Common myeloid progenitor, CD34-positive (primary cell): ENCODE measurements at regions not wholly inside any gene's neighbourhood (a gene's known extent, or its start where the extent isn't known, plus 50 kb on each side); places are given as distances from the start of the nearest gene placed in this dataset.

Source experiments
- CTCF ChIA-PET: fragments of 350-600 bp; sonication (Branson Sonifier 250); formaldehyde crosslinking; loops from one replicate; lab custom pipeline; 2021; ENCODE audit warnings: antibody characterized with exemption; lab: Charles Lee
- POLR2A ChIA-PET: fragments of 350-600 bp; sonication (Branson Sonifier 250); formaldehyde crosslinking; loops from one replicate; lab custom pipeline; 2021; ENCODE audit warnings: antibody characterized with exemption; lab: Charles Lee
- DNase-seq, 3 donors: peaks; one replicate each; pipeline versions ENCODE4 v3.0.0 to v3.0.0-alpha.2; 2013
- H3K27ac ChIP-seq, 2 experiments: 1 replicate in 1 of 2; 2 replicates in 1 of 2; pipeline ENCODE4 v1.7.0; 2013; ENCODE audit warnings: inconsistent platforms in 2 of 2, low read length in 2 of 2, mild to moderate bottlenecking in 2 of 2, low read depth in 1 of 2, moderate library complexity in 1 of 2; ENCODE audit not compliant: severe bottlenecking in 2 of 2, insufficient read depth in 1 of 2, poor library complexity in 1 of 2
- H3K27me3 ChIP-seq, 5 experiments: replicated peaks in 2 of 5; 1 replicate in 3 of 5; 2 replicates in 2 of 5; pipeline versions ENCODE4 v1.6.1 to v1.7.0; 2013; ENCODE audit warnings: low read length in 4 of 5, mild to moderate bottlenecking in 2 of 5, moderate library complexity in 2 of 5, inconsistent platforms in 1 of 5; ENCODE audit not compliant: insufficient read depth in 5 of 5, control insufficient read depth in 4 of 5
- H3K36me3 ChIP-seq, 4 experiments: 1 replicate in 2 of 4; 2 replicates in 2 of 4; pipeline versions ENCODE4 v1.6.1 to v1.7.0; 2013; ENCODE audit warnings: low read length in 3 of 4, control low read depth in 1 of 4, mild to moderate bottlenecking in 1 of 4; ENCODE audit not compliant: control insufficient read depth in 4 of 4, insufficient read depth in 4 of 4
- H3K4me1 ChIP-seq, 4 experiments: 1 replicate in 3 of 4; 2 replicates in 1 of 4; pipeline versions ENCODE4 v1.6.1 to v1.7.1; 2013; ENCODE audit warnings: low read length in 3 of 4, mild to moderate bottlenecking in 3 of 4, control low read depth in 1 of 4, inconsistent platforms in 1 of 4, moderate library complexity in 1 of 4; ENCODE audit not compliant: control insufficient read depth in 4 of 4, insufficient read depth in 4 of 4; ENCODE audit errors: control extremely low read depth in 1 of 4
- H3K4me3 ChIP-seq, 7 experiments: 1 replicate in 4 of 7; 2 replicates in 3 of 7; pipeline versions ENCODE4 v1.5.1 to v1.7.0; 2013; ENCODE audit warnings: mild to moderate bottlenecking in 7 of 7, low read length in 6 of 7, moderate library complexity in 6 of 7, inconsistent platforms in 2 of 7, low read depth in 2 of 7, control low read depth in 1 of 7; ENCODE audit not compliant: insufficient read depth in 4 of 7, control insufficient read depth in 1 of 7; ENCODE audit errors: extremely low read depth in 1 of 7
- H3K9me3 ChIP-seq, 5 experiments: 1 replicate in 4 of 5; 2 replicates in 1 of 5; pipeline versions ENCODE4 v1.6.1 to v1.7.1; 2013; ENCODE audit warnings: low read length in 4 of 5, mild to moderate bottlenecking in 2 of 5, inconsistent platforms in 1 of 5, low read depth in 1 of 5, moderate library complexity in 1 of 5; ENCODE audit not compliant: control insufficient read depth in 4 of 5, insufficient read depth in 2 of 5; ENCODE audit errors: control extremely low read depth in 1 of 5
- WGBS: methylation state at CpG from one replicate; pipeline ENCODE4 v1.1.5; 2013; ENCODE audit not compliant: insufficient coverage; 5-methylcytosine and 5-hydroxymethylcytosine counted together

DNA sequence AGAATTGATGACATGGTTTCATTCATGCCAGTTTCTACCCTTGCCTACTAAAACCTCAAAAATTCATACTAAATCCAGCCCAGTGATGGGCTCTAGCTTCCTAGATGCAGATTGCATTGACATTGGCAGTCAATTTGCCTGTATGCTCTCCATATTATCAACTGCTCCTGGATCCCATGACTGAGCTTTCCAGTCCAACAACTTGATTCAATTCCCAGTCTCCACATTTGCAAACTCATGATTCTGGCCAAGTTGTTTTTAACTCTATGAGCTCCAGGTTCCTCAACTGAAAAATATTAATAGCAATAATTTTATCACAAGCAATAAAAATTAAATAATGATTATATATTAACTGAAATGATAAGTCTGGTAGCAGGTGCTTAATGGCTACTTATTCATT is 51.0 kb upstream of the DSC1 start:
- CTCF ChIA-PET = no interaction called here
- DNase-seq = no peak
- Histone ChIP-seq H3K36me3 (no peaks in the 10 kb centered on the region), H3K4me3 (no peak overlapping the region), H3K27me3 (no peaks in the 10 kb centered on the region), H3K27ac (no peak overlapping the region), H3K9me3 (peaks cover 0 to 1% (median 0%) of the 10 kb centered on the region in 5 experiments), H3K4me1 (no peaks in the 10 kb centered on the region)
- POLR2A ChIA-PET = no interaction called here

DNA sequence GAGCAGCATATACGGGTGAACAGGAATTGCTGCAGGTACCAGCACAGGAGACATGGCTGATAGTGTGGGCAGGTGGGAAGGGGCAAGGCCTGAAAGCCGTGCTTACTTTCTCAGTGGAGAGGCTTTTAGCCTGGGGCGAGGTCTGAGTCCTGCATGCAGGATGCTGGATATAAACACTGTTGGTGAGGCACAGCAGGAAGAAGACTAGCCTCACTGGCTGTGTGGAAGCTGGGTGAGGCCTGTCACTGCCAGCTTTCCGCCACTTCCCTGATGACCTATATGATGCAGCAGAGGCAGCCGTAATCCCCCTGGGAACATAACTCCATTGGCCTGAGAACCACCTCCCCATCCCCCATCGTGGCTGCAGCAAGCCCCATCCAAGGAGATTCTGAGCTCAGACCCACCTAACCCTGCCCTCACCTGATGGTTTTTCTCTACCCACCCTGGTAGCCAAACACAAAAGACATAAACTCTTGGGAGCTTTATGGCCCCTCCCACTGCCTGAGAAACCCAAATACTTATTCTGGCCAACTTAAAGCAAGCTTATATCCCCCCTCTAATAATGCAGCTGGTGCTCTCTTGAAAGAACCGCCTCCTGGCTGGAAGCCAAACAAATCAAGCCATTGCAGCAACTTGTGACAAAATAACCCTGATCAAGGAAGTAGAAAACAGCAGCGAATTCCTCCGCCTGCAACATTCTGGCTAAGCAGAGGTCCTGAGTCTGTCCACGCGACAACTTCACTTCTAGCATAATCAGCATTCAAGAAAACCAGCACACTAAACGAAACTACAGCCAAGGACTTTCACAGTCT is 54.6 kb upstream of the DSC1 start:
- POLR2A ChIA-PET = no interaction called here
- H3K27ac ChIP-seq = no peak overlapping the region
- no peaks in the 10 kb centered on the region for H3K36me3 ChIP-seq
- CTCF ChIA-PET = interaction anchor here (0.7 kb wide), 1 partner anchor 140 kb away, joined by 3 read pairs; no protein-coding TSS in a partner anchor
- no peaks in the 10 kb centered on the region for H3K27me3 ChIP-seq
- H3K9me3 ChIP-seq = peaks cover 0 to 1% (median 0%) of the 10 kb centered on the region in 5 experiments
- no peak overlapping the region for H3K4me3 ChIP-seq
- WGBS = 97% methylated on average over 11 of the region's 12 CpGs
- DNase-seq = no peak
- H3K4me1 ChIP-seq = no peaks in the 10 kb centered on the region

DNA sequence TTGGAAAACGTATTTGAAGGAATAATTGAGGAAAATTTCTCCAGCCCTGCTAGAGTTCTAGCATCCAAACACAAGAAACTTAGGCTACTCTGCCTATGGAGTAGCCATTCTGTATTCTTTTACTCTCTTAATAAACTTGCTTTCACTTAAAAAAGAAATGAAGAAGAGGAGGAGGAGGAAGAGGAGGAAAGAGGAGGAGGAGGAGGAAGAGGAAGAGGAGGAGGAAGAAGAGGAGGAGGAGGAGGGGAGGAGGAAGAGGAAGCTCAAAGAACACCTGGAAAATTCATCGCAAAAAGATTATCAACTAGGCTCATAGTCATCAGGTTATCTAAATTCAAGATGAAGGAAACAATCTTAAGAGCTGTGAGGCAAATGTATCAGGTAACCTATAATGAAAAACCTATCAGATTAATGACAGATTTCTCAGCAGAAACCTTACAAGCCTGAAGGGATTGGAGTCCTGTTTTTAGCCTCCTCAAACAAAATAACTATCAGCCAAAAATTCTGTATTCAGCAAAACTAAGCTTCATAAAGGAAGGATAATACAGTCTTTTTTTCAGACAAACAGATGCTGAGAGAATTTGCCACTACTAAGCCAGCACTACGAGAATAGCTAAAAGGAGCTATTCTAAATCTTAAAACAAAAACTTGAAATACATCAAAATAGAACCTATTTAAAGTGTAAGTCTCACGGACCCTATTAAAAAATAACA is 56.2 kb upstream of the DSC1 start:
- WGBS = no CpG with 5 or more reads among the region's 4 CpGs
- H3K36me3 ChIP-seq = no peaks in the 10 kb centered on the region
- POLR2A ChIA-PET = no interaction called here
- CTCF ChIA-PET = no interaction called here
- DNase-seq = no peak
- no peak overlapping the region for H3K27ac ChIP-seq
- peaks cover 0 to 1% (median 0%) of the 10 kb centered on the region in 5 experiments for H3K9me3 ChIP-seq
- H3K27me3 ChIP-seq = no peaks in the 10 kb centered on the region
- no peak overlapping the region for H3K4me3 ChIP-seq
- H3K4me1 ChIP-seq = no peaks in the 10 kb centered on the region

DNA sequence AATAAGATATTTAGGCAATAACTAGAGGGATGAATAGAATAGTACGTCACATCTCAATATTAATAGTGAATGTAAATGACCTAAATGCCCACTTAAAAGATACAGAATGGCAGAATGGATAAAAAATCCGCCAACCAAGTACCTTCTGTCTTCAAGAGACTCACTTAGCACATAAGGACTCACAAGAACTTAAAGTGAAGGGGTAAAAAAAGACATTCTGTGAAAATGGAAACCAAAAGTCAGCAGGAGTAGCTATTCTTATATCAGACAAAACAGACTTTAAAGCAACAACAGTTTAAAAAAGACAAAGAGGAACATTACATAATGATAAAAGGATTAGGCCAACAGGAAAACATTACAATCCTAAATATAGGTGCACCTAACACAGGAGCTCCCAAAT is 56.7 kb upstream of the DSC1 start:
- Histone ChIP-seq H3K4me3 (no peak overlapping the region), H3K4me1 (no peaks in the 10 kb centered on the region), H3K27me3 (no peaks in the 10 kb centered on the region), H3K27ac (no peak overlapping the region), H3K36me3 (no peaks in the 10 kb centered on the region), H3K9me3 (peaks cover 0 to 1% (median 0%) of the 10 kb centered on the region in 5 experiments)
- no peak for DNase-seq
- ChIA-PET CTCF (no interaction called here), POLR2A (no interaction called here)
- no CpG with 5 or more reads among the region's 2 CpGs for WGBS

DNA sequence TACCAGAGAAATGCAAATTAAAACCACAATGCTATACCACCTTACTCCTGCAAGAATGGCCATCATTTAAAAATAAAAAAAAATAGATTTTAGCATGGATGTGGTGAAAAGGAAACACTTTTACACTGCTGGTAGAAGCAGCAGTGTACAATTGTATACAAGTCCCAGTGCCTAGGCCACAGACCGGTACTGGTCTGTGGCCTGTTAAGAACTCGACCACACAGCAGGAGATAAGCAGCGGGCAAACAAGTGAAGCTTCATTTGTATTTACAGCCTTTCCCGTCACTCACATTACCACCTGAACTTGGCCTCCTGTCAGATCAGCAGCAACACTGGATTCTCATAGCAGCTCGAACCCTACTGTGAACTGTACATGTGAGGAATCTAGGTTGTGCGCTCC is 60.7 kb upstream of the DSC1 start:
- H3K4me1 ChIP-seq = no peaks in the 10 kb centered on the region
- no peak for DNase-seq
- ChIA-PET POLR2A (no interaction called here), CTCF (no interaction called here)
- H3K36me3 ChIP-seq = no peaks in the 10 kb centered on the region
- no peak overlapping the region for H3K27ac ChIP-seq
- peaks cover 0 to 1% (median 0%) of the 10 kb centered on the region in 5 experiments for H3K9me3 ChIP-seq
- 94% methylated on average over 5 of the region's 6 CpGs for WGBS
- no peak overlapping the region for H3K4me3 ChIP-seq
- H3K27me3 ChIP-seq = no peaks in the 10 kb centered on the region

DNA sequence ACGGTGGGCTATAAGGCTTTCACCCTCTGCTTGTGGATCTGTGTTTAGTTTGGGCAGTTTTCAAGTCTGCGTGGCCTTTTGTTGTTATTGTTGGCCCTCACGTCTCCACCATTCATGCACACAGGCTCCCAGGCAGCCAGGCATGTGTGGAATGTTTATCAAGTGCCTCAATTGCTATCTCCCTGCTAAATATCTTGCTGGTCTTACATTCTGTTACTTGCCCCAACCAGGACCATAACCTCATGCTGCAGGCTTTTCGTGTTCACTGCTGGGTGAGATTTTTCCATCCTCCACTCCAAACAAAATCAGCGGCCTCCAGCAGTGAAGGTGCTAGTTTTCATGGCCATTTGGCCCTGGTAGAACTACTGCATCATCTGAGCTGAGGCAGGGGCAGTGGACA is 63.0 kb upstream of the DSC1 start:
- 98% methylated on average over 5 of the region's 5 CpGs for WGBS
- Histone ChIP-seq H3K4me1 (no peaks in the 10 kb centered on the region), H3K9me3 (no peaks in the 10 kb centered on the region), H3K36me3 (no peaks in the 10 kb centered on the region), H3K4me3 (no peak overlapping the region), H3K27ac (no peak overlapping the region), H3K27me3 (no peaks in the 10 kb centered on the region)
- ChIA-PET CTCF (no interaction called here), POLR2A (no interaction called here)
- DNase-seq = no peak

DNA sequence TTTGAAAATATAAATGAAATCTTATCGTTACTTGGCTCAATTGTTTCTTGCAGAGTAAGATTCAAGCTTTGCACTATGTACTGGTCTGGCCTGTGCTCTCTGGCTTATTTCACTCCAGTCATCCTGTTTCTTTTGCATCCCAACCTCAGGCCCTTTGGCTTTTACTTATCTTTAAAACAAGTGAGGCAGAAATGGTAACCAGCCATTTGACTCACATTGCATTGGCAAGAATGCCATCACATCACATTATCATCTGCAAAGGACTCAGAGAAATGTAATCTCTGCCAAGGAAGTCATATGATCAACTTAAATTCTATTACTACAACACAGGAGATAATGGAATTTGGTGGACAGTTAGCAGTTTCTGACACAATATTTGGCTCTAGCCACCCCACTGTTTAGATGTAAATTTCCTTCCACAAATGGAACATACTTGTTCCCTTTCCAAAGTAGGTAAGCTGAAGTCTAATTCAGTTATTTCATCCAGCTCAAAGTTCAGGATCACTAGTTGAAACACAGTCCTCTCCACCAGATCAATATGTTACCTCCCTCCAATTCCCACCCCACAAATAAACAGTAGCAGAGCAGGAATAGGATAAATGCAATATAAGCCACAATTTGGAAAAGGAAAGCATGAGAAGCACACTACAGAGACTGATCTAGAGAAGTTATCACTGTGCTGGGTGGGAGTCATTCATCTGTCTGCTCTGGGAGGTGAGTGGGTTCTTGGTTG is 65.0 kb upstream of the DSC1 start:
- no peak overlapping the region for H3K27ac ChIP-seq
- no CpG with 5 or more reads among the region's 1 CpG for WGBS
- ChIA-PET POLR2A (no interaction called here), CTCF (no interaction called here)
- DNase-seq = no peak
- H3K4me1 ChIP-seq = no peaks in the 10 kb centered on the region
- no peaks in the 10 kb centered on the region for H3K36me3 ChIP-seq
- no peaks in the 10 kb centered on the region for H3K27me3 ChIP-seq
- H3K4me3 ChIP-seq = no peak overlapping the region
- H3K9me3 ChIP-seq = no peaks in the 10 kb centered on the region
